ENCODE measurements at regions not wholly inside any gene's neighbourhood (a gene's known extent, or its start where the extent isn't known, plus 50 kb on each side); places are given as distances from the start of the nearest gene placed in this dataset.

DNA sequence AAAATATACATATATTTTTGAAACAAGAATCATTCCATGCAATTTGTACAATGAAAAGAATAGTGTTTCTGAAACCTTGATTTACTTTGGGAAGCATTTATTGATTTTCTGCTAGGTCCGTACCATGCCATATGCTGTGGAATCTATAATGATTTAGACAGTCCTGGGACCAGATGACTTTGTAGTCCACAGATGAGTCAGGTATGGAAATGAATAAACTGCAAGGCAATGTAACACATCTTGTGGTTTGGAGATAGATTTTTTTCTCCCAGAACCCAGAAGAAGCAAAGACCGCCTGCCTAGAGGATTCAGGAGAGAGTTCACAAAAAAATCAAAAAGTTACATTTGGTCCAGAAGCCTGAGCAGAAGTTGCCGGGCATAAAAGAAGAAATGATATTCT, 190.4 kb downstream of the GPR37 start:
- TF ChIP-seq, protein P1, sequence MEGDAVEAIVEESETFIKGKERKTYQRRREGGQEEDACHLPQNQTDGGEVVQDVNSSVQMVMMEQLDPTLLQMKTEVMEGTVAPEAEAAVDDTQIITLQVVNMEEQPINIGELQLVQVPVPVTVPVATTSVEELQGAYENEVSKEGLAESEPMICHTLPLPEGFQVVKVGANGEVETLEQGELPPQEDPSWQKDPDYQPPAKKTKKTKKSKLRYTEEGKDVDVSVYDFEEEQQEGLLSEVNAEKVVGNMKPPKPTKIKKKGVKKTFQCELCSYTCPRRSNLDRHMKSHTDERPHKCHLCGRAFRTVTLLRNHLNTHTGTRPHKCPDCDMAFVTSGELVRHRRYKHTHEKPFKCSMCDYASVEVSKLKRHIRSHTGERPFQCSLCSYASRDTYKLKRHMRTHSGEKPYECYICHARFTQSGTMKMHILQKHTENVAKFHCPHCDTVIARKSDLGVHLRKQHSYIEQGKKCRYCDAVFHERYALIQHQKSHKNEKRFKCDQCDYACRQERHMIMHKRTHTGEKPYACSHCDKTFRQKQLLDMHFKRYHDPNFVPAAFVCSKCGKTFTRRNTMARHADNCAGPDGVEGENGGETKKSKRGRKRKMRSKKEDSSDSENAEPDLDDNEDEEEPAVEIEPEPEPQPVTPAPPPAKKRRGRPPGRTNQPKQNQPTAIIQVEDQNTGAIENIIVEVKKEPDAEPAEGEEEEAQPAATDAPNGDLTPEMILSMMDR (IDR thresholded peaks at IDR 0.05; ENCODE audit: low read length) = no peak
- TF ChIP-seq EZH2phosphoT487 (IDR thresholded peaks at IDR 0.05; ENCODE audit: low read length) = no peak

Data from MM.1S (cell line).